ENCODE measurements at regions not wholly inside any gene's neighbourhood (a gene's known extent, or its start where the extent isn't known, plus 50 kb on each side); places are given as distances from the start of the nearest gene placed in this dataset.

DNA sequence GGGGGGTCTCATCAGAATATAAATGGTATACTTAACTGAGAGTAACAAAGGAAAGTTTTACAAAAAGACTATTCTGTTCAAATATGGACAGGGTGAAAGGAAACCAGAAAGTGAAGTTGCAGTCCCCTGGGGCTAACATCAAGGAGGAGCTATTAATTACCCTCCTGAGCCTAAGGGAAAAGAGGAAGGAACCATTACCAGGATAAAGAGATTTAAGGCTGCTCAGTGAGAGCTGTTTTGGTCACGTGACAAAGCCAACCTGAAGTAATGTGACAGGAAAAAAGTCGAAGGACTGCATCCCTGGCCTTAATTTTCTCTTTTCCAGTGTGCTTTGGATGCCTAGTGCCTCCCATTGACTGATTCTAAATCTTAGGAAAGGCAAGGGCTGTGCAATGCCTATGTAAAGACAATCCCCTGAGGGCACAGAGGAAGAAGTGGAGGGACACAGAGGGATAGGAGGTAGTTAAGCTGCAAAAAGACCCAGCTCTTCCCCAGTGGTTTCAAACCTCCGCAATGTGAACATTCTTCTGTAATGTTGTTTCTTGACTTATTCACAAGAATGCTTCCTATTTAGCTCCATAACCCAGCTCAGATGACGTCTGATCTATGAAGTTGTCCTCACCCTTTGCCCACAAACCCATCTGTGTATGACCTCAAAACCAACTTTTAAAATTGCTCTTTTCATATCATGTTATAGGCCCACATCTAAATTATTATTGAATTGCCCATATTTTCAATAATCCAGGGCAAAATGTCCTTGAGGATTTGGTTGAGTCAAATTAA is 187.7 kb upstream of the DCN start:
- Histone ChIP-seq H3K36me3 (ENCODE audit: control insufficient read depth, insufficient read depth, low read length) (no peaks in the 10 kb centered on the region), H3K27me3 (ENCODE audit: control insufficient read depth, insufficient read depth, low read length) (no peaks in the 10 kb centered on the region), H3K4me3 (ENCODE audit: low read depth, low read length) (no peak overlapping the region)
- TF ChIP-seq, protein P1, sequence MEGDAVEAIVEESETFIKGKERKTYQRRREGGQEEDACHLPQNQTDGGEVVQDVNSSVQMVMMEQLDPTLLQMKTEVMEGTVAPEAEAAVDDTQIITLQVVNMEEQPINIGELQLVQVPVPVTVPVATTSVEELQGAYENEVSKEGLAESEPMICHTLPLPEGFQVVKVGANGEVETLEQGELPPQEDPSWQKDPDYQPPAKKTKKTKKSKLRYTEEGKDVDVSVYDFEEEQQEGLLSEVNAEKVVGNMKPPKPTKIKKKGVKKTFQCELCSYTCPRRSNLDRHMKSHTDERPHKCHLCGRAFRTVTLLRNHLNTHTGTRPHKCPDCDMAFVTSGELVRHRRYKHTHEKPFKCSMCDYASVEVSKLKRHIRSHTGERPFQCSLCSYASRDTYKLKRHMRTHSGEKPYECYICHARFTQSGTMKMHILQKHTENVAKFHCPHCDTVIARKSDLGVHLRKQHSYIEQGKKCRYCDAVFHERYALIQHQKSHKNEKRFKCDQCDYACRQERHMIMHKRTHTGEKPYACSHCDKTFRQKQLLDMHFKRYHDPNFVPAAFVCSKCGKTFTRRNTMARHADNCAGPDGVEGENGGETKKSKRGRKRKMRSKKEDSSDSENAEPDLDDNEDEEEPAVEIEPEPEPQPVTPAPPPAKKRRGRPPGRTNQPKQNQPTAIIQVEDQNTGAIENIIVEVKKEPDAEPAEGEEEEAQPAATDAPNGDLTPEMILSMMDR (IDR thresholded peaks at IDR 0.05; ENCODE audit: insufficient read depth, low read length, poor library complexity, severe bottlenecking): no peak
- no peak for DNase-seq (ENCODE audit: low read depth)

DNA sequence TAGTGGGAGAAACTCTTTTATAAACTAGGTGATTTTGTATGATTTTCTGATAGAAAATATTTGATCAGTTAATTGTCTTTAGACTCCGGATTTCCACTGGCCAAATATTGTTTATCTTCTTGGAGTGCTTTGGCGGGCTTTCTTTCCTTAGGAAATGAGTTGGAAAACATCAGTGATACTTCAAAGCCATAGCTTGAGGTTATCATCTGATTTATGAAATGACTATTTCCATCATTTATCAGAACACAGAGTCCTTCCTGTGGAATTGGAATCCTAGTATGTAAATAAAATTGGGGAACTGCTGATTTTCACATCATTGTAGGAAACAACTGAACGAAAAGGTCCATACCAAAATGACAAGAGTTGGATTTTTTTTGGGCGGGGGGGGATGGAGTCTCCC is 186.0 kb upstream of the DCN start:
- Histone ChIP-seq H3K36me3 (ENCODE audit: control insufficient read depth, insufficient read depth, low read length) (no peaks in the 10 kb centered on the region), H3K27me3 (ENCODE audit: control insufficient read depth, insufficient read depth, low read length) (no peaks in the 10 kb centered on the region), H3K4me3 (ENCODE audit: low read depth, low read length) (no peak overlapping the region)
- DNase-seq (ENCODE audit: low read depth): no peak
- TF ChIP-seq, protein P1 (IDR thresholded peaks at IDR 0.05; ENCODE audit: insufficient read depth, low read length, poor library complexity, severe bottlenecking): no peak

DNA sequence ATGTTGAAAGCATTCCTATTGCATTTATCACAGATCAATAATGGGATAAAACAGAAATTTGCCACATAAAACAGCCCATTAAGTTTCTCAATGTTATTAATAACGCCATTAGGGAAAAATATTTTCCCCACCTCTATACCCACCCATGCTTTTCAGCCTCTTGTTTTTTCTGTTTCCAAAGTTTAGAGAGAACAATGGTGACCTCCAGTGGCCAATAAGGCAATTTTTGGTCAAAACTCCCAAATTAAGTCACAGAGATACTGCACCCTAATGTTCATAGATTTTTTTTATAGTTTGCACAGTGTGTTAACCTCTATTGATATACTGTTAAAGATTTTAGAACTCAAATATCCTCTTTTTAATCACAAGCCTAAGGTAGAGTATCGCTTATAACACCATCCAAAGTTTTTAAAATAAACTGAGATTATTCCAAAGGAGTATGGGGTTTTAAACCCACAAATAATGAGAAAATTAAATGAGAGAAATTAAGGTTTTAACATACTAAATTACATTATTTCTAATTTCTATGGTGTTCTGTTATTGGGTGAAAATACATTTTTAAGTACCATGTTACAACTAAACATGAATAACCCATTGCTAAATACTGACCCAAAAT is 184.7 kb upstream of the DCN start:
- Histone ChIP-seq H3K36me3 (ENCODE audit: control insufficient read depth, insufficient read depth, low read length) (no peaks in the 10 kb centered on the region), H3K27me3 (ENCODE audit: control insufficient read depth, insufficient read depth, low read length) (no peaks in the 10 kb centered on the region), H3K4me3 (ENCODE audit: low read depth, low read length) (no peak overlapping the region)
- DNase-seq (ENCODE audit: low read depth): no peak
- TF ChIP-seq, protein P1 (IDR thresholded peaks at IDR 0.05; ENCODE audit: insufficient read depth, low read length, poor library complexity, severe bottlenecking): peak; percentile 38

- no peak for DNase-seq (ENCODE audit: low read depth)
- no peaks in the 10 kb centered on the region for H3K36me3 ChIP-seq (ENCODE audit: control insufficient read depth, insufficient read depth, low read length)
- no peak overlapping the region for H3K4me3 ChIP-seq (ENCODE audit: low read depth, low read length)
- TF ChIP-seq, protein P1 (IDR thresholded peaks at IDR 0.05; ENCODE audit: insufficient read depth, low read length, poor library complexity, severe bottlenecking): no peak
- H3K27me3 ChIP-seq (ENCODE audit: control insufficient read depth, insufficient read depth, low read length): no peaks in the 10 kb centered on the region
These were observed 182.0 kb upstream of the DCN start for GRCh38 chr12:91364471-91365184.

DNA sequence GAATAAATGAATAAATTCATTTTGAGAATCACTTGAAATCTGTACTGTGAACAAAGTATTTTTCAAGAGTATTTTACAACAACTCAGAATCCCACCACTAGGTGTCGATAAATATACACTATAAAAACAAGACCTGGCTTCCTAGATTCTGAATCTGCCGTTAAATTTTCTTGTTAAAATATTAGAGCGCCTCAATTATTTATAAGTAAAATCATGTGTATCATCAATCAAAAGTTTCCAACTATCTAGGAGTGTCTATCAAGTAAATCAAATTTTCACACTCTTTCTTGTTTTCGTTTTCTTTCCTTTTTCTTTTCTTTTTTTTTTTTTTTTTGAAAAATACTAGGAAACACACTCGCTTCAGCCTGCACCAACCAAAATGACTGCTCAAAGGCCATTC is 179.2 kb upstream of the DCN start:
- Histone ChIP-seq H3K36me3 (ENCODE audit: control insufficient read depth, insufficient read depth, low read length) (no peaks in the 10 kb centered on the region), H3K4me3 (ENCODE audit: low read depth, low read length) (no peak overlapping the region), H3K27me3 (ENCODE audit: control insufficient read depth, insufficient read depth, low read length) (no peaks in the 10 kb centered on the region)
- DNase-seq (ENCODE audit: low read depth): peak; percentile 12
- TF ChIP-seq, protein P1 (IDR thresholded peaks at IDR 0.05; ENCODE audit: insufficient read depth, low read length, poor library complexity, severe bottlenecking): peak; percentile 47
